ENCODE measurements at regions not wholly inside any gene's neighbourhood (a gene's known extent, or its start where the extent isn't known, plus 50 kb on each side); places are given as distances from the start of the nearest gene placed in this dataset.
"Not testable (repeated sequence)": the region's sequence is repeated elsewhere in the genome, so short reads cannot be mapped to it uniquely, and the experiment has no call there.

GRCh38 chr4:111031001-111031579 is 408.2 kb upstream of the PITX2 start:
- no peak for DNase-seq (ENCODE audit: low read depth in 3 of 3)

- DNase-seq (ENCODE audit: low read depth in 3 of 3), result no peak
Measured at GRCh38 chr4:111031596-111031995, 408.7 kb upstream of the PITX2 start.

- no peak for DNase-seq (ENCODE audit: low read depth in 3 of 3)
Measured at GRCh38 chr4:111037591-111038360, 414.9 kb upstream of the PITX2 start.

- DNase-seq (ENCODE audit: low read depth in 3 of 3), result no peak
Measured at GRCh38 chr4:111040904-111041303, 418.0 kb upstream of the PITX2 start.

GRCh38 chr4:111043286-111043685 is 420.4 kb upstream of the PITX2 start:
- no peak for DNase-seq (ENCODE audit: low read depth in 3 of 3)

GRCh38 chr4:111045992-111046391 is 423.1 kb upstream of the PITX2 start:
- DNase-seq (ENCODE audit: low read depth in 3 of 3), result no peak

- DNase-seq (ENCODE audit: low read depth in 3 of 3), result no peak
Measured at GRCh38 chr4:111046811-111047210, 423.9 kb upstream of the PITX2 start.

- no peak for DNase-seq (ENCODE audit: low read depth in 3 of 3)
Measured at GRCh38 chr4:111048316-111048715, 425.4 kb upstream of the PITX2 start.

- DNase-seq (ENCODE audit: low read depth in 3 of 3), result no peak
Measured at GRCh38 chr4:111064342-111064993, 441.6 kb upstream of the PITX2 start.

GRCh38 chr4:111066001-111066400 is 443.1 kb upstream of the PITX2 start:
- DNase-seq (ENCODE audit: low read depth in 3 of 3), result no peak

- DNase-seq (ENCODE audit: low read depth in 3 of 3), result no peak
Measured at GRCh38 chr4:111066447-111066846, 443.6 kb upstream of the PITX2 start.

- DNase-seq (ENCODE audit: low read depth in 3 of 3), result no peak
Measured at GRCh38 chr4:111066887-111067286, 444.0 kb upstream of the PITX2 start.

- no peak for DNase-seq (ENCODE audit: low read depth in 3 of 3)
Measured at GRCh38 chr4:111068883-111069282, 446.0 kb upstream of the PITX2 start.

- no peak for DNase-seq (ENCODE audit: low read depth in 3 of 3)
Measured at GRCh38 chr4:111070390-111070789, 447.5 kb upstream of the PITX2 start.

- no peak for DNase-seq (ENCODE audit: low read depth in 3 of 3)
Measured at GRCh38 chr4:111074523-111075114, 451.7 kb upstream of the PITX2 start.

- not testable (repeated sequence) for DNase-seq (ENCODE audit: low read depth in 3 of 3)
Measured at GRCh38 chr4:111076299-111076698, 453.4 kb upstream of the PITX2 start.

GRCh38 chr4:111108153-111108552 is 485.3 kb upstream of the PITX2 start:
- no peak for DNase-seq (ENCODE audit: low read depth in 3 of 3)

- no peak for DNase-seq (ENCODE audit: low read depth in 3 of 3)
Measured at GRCh38 chr4:111113591-111113990, 490.7 kb upstream of the PITX2 start.

GRCh38 chr4:111115881-111116280 is 493.0 kb upstream of the PITX2 start:
- DNase-seq (ENCODE audit: low read depth in 3 of 3), result no peak

GRCh38 chr4:111120191-111120590 is 497.3 kb upstream of the PITX2 start:
- no peak for DNase-seq (ENCODE audit: low read depth in 3 of 3)

- no peak for DNase-seq (ENCODE audit: low read depth in 3 of 3)
Measured at GRCh38 chr4:111126340-111126739, 503.5 kb upstream of the PITX2 start.

GRCh38 chr4:111127841-111128240 is 505.0 kb upstream of the PITX2 start:
- no peak for DNase-seq (ENCODE audit: low read depth in 3 of 3)

- no peak for DNase-seq (ENCODE audit: low read depth in 3 of 3)
Measured at GRCh38 chr4:111128327-111128726, 505.4 kb upstream of the PITX2 start.

All from stimulated activated CD4-positive, alpha-beta T cell treated with anti-CD3 and anti-CD28 coated beads, TNF-alpha, amount 100 ng/mL, for 48 hours (primary cell).